Astrocyte (in vitro differentiated cells and primary cell): ENCODE measurements at regions not wholly inside any gene's neighbourhood (a gene's known extent, or its start where the extent isn't known, plus 50 kb on each side); places are given as distances from the start of the nearest gene placed in this dataset.

Source experiments
- DNase-seq: peaks from one replicate; pipeline ENCODE4 v3.0.0-alpha.2; 2010; ENCODE audit warnings: low read depth
- FAIRE-seq: peaks from 2 replicates; lab custom pipeline; 2011; peaks lifted over from hg19 to GRCh38; lab: Jason Lieb, UNC
- H2AFZ ChIP-seq: 2 replicates; pipeline ENCODE4 v1.6.0; 2012; ENCODE audit warnings: low read depth, low read length, inconsistent platforms
- H3K27ac ChIP-seq: 2 replicates; pipeline ENCODE4 v1.5.1; 2011; ENCODE audit warnings: low read depth, low read length, inconsistent platforms
- H3K27me3 ChIP-seq: 2 replicates; pipeline ENCODE4 v1.6.0; 2011; ENCODE audit warnings: low read length, inconsistent platforms; ENCODE audit not compliant: insufficient read depth
- H3K36me3 ChIP-seq: 2 replicates; pipeline ENCODE4 v1.5.1; 2011; ENCODE audit warnings: low read length, inconsistent platforms; ENCODE audit not compliant: insufficient read depth
- H3K4me1 ChIP-seq: 2 replicates; pipeline ENCODE4 v1.5.1; 2011; ENCODE audit warnings: low read length, inconsistent platforms; ENCODE audit not compliant: insufficient read depth
- H3K4me2 ChIP-seq: 2 replicates; pipeline ENCODE4 v1.6.0; 2012; ENCODE audit warnings: low read length, inconsistent platforms
- H3K4me3 ChIP-seq: 2 replicates; pipeline ENCODE4 v1.5.1; 2011; ENCODE audit warnings: low read depth, mild to moderate bottlenecking, low read length, inconsistent platforms; ENCODE audit not compliant: insufficient read depth
- H3K79me2 ChIP-seq: 2 replicates; pipeline ENCODE4 v1.6.0; 2012; ENCODE audit warnings: mild to moderate bottlenecking, low read length, inconsistent platforms; ENCODE audit not compliant: insufficient read depth
- H3K9ac ChIP-seq: 2 replicates; pipeline ENCODE4 v1.6.0; 2012; ENCODE audit warnings: mild to moderate bottlenecking, low read length, inconsistent platforms
- H3K9me3 ChIP-seq: 2 replicates; pipeline ENCODE4 v1.5.1; 2012; ENCODE audit warnings: low read depth, mild to moderate bottlenecking, low read length, inconsistent platforms; ENCODE audit not compliant: insufficient read depth
- H4K20me1 ChIP-seq: 2 replicates; pipeline ENCODE4 v1.6.0; 2012; ENCODE audit warnings: low read length, inconsistent platforms; ENCODE audit not compliant: insufficient read depth
- H3K27ac Mint-ChIP-seq: one replicate; pipeline ENCODE4 v1.8.0; 2021; ENCODE audit warnings: mild to moderate bottlenecking, mixed read lengths; ENCODE audit not compliant: unreplicated experiment
- H3K27me3 Mint-ChIP-seq: one replicate; pipeline ENCODE4 v1.8.0; 2021; ENCODE audit warnings: low read depth, mixed read lengths; ENCODE audit not compliant: unreplicated experiment
- H3K36me3 Mint-ChIP-seq: one replicate; pipeline ENCODE4 v1.8.0; 2021; ENCODE audit warnings: low read depth, mixed read lengths; ENCODE audit not compliant: unreplicated experiment
- H3K4me1 Mint-ChIP-seq: one replicate; pipeline ENCODE4 v1.8.0; 2021; ENCODE audit warnings: low read depth, mixed read lengths; ENCODE audit not compliant: unreplicated experiment
- H3K4me3 Mint-ChIP-seq: one replicate; pipeline ENCODE4 v1.8.0; 2021; ENCODE audit warnings: mild to moderate bottlenecking, moderate library complexity, mixed read lengths; ENCODE audit not compliant: unreplicated experiment
- H3K9me3 Mint-ChIP-seq: one replicate; pipeline ENCODE4 v1.8.0; 2021; ENCODE audit warnings: mild to moderate bottlenecking, mixed read lengths; ENCODE audit not compliant: unreplicated experiment
- EZH2 ChIP-seq: IDR thresholded peaks from 2 replicates; pipeline ENCODE4 v1.6.1; 2012; ENCODE audit warnings: mild to moderate bottlenecking, low read length, inconsistent platforms; ENCODE audit not compliant: insufficient read depth
- TF ChIP-seq, protein P1 (sequence below): IDR thresholded peaks from 2 replicates; pipeline ENCODE4 v1.5.1; 2011; ENCODE audit warnings: low read depth, mild to moderate bottlenecking, inconsistent platforms, low read length, moderate library complexity; ENCODE audit not compliant: insufficient read depth

DNA sequence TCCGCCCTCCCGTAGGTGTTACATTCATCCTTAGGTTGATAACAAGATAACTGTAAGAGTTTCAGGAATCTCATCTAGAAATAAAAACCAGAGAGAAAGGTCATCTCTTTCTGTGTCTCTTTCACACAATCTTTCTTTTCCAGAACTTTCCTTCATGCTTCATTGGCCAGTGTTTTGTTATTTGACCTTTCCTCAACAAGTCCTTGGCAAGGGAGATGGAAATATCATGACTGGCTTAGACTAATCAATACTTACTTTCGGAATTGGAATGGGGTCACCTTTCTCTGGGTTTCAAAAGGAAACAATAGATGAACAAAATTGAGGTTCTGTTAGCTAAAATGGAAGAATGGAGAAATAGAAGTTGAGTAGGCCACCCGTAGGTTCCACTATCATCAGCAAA lies 72.9 kb upstream of the PPP2R5A start:
- DNase-seq (no peak), FAIRE-seq (no peak)
- Mint-ChIP-seq H3K27me3 (peaks cover 5% of the 10 kb centered on the region), H3K9me3 (peaks cover 2% of the 10 kb centered on the region), H3K27ac (no peak overlapping the region), H3K36me3 (no peaks in the 10 kb centered on the region), H3K4me3 (no peak overlapping the region), H3K4me1 (peaks cover 2% of the 10 kb centered on the region)
- no peaks in the 10 kb centered on the region for H3K79me2 ChIP-seq
- no peak for TF ChIP-seq EZH2
- TF ChIP-seq, protein P1, sequence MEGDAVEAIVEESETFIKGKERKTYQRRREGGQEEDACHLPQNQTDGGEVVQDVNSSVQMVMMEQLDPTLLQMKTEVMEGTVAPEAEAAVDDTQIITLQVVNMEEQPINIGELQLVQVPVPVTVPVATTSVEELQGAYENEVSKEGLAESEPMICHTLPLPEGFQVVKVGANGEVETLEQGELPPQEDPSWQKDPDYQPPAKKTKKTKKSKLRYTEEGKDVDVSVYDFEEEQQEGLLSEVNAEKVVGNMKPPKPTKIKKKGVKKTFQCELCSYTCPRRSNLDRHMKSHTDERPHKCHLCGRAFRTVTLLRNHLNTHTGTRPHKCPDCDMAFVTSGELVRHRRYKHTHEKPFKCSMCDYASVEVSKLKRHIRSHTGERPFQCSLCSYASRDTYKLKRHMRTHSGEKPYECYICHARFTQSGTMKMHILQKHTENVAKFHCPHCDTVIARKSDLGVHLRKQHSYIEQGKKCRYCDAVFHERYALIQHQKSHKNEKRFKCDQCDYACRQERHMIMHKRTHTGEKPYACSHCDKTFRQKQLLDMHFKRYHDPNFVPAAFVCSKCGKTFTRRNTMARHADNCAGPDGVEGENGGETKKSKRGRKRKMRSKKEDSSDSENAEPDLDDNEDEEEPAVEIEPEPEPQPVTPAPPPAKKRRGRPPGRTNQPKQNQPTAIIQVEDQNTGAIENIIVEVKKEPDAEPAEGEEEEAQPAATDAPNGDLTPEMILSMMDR: no peak
- H3K9ac ChIP-seq: no peak overlapping the region
- H3K36me3 ChIP-seq: no peaks in the 10 kb centered on the region
- H3K4me1 ChIP-seq: no peaks in the 10 kb centered on the region
- no peaks in the 10 kb centered on the region for H4K20me1 ChIP-seq
- no peak overlapping the region for H3K4me3 ChIP-seq
- H3K27me3 ChIP-seq: no peaks in the 10 kb centered on the region
- no peaks in the 10 kb centered on the region for H3K9me3 ChIP-seq
- H2AFZ ChIP-seq: no peak overlapping the region
- no peak overlapping the region for H3K4me2 ChIP-seq
- no peak overlapping the region for H3K27ac ChIP-seq

DNA sequence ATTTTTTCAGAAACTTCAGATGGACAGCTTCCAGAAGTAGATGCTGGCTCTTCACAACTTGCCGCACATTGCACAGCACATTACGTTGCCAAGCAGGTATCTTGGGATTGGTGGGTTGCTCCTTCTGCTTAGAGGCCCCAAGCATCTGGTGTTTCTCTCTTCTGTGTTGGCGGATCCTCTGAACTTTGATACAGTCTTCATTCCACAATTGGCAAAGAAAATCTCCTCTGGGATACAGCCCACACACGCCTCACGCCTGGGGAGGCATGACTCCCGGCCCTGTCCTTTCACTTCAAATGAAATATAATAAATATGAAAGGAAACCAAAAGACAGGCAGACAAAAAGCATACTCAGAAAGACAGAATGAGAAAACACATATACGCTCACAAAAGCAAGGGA lies 72.3 kb upstream of the PPP2R5A start:
- no peak for TF ChIP-seq EZH2
- H3K36me3 Mint-ChIP-seq: no peaks in the 10 kb centered on the region
- no peak overlapping the region for H3K27ac Mint-ChIP-seq
- H3K4me1 ChIP-seq: no peaks in the 10 kb centered on the region
- no peaks in the 10 kb centered on the region for H4K20me1 ChIP-seq
- no peaks in the 10 kb centered on the region for H3K79me2 ChIP-seq
- H3K4me1 Mint-ChIP-seq: no peaks in the 10 kb centered on the region
- no peak overlapping the region for H2AFZ ChIP-seq
- no peaks in the 10 kb centered on the region for H3K36me3 ChIP-seq
- H3K27ac ChIP-seq: no peak overlapping the region
- H3K4me3 ChIP-seq: no peak overlapping the region
- no peak for DNase-seq
- no peak overlapping the region for H3K4me3 Mint-ChIP-seq
- H3K9ac ChIP-seq: no peak overlapping the region
- no peak overlapping the region for H3K4me2 ChIP-seq
- no peak for FAIRE-seq
- H3K27me3 Mint-ChIP-seq: peaks cover 7% of the 10 kb centered on the region
- H3K9me3 ChIP-seq: no peaks in the 10 kb centered on the region
- no peaks in the 10 kb centered on the region for H3K27me3 ChIP-seq
- peaks cover 2% of the 10 kb centered on the region for H3K9me3 Mint-ChIP-seq

DNA sequence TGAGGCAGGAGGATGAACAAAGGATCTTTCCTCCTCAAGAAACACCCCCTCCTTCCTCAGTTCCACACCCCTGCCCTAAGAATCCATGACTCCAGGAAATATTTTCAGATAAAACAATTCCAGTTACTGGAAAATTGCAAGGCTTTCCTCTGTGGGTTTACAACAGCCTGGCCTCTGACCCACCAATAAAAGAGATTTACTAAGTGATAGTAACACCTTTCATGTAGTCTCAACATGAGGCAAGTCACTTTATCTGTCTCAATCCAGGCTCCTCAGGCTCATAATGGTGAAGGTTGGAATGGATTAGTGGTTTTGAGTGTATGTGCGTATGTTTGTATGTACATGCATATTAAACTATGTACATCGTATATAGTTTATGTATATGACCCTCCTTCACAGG lies 71.4 kb upstream of the PPP2R5A start:
- Mint-ChIP-seq H3K4me1 (peaks cover 5% of the 10 kb centered on the region), H3K27me3 (peaks cover 7% of the 10 kb centered on the region), H3K4me3 (no peak overlapping the region), H3K9me3 (peaks cover 2% of the 10 kb centered on the region), H3K36me3 (no peaks in the 10 kb centered on the region), H3K27ac (no peak overlapping the region)
- DNase-seq (no peak), FAIRE-seq (no peak)
- Histone ChIP-seq H3K9ac (no peak overlapping the region), H3K9me3 (no peaks in the 10 kb centered on the region), H3K79me2 (no peaks in the 10 kb centered on the region), H3K4me1 (peaks cover 3% of the 10 kb centered on the region), H3K27ac (no peak overlapping the region), H3K36me3 (no peaks in the 10 kb centered on the region), H4K20me1 (no peaks in the 10 kb centered on the region), H3K27me3 (no peaks in the 10 kb centered on the region), H3K4me2 (no peak overlapping the region), H3K4me3 (no peak overlapping the region), H2AFZ (no peak overlapping the region)
- TF ChIP-seq, protein P1: no peak
- TF ChIP-seq EZH2: no peak
